Endothelial cell of umbilical vein (primary cell): ENCODE measurements at regions not wholly inside any gene's neighbourhood (a gene's known extent, or its start where the extent isn't known, plus 50 kb on each side); places are given as distances from the start of the nearest gene placed in this dataset.

ENCODE experiments used
- CTCF ChIP-seq, 2 donors: IDR thresholded peaks; 1 replicate in 1 of 2; 2 replicates in 1 of 2; pipeline ENCODE4 v1.5.1; 2011; ENCODE audit warnings: low read length in 2 of 2, mild to moderate bottlenecking in 2 of 2, moderate library complexity in 2 of 2, control low read depth in 1 of 2, inconsistent platforms in 1 of 2, low read depth in 1 of 2; ENCODE audit not compliant: insufficient read depth in 1 of 2; ENCODE audit errors: extremely low read depth in 1 of 2
- EZH2 ChIP-seq: IDR thresholded peaks from 2 replicates; pipeline ENCODE4 v1.6.1; 2012; ENCODE audit warnings: borderline replicate concordance, low read depth, mild to moderate bottlenecking, moderate library complexity, low read length, inconsistent platforms; ENCODE audit not compliant: severe bottlenecking
- FOS ChIP-seq: IDR thresholded peaks from 2 replicates; pipeline ENCODE4 v1.6.1; 2011; ENCODE audit warnings: mild to moderate bottlenecking, low read length, moderate library complexity, borderline replicate concordance; ENCODE audit not compliant: insufficient read depth
- GATA2 ChIP-seq: IDR thresholded peaks from 2 replicates; pipeline ENCODE4 v1.7.0; 2011; ENCODE audit warnings: low read depth, mild to moderate bottlenecking, moderate library complexity, mixed read lengths, low read length; ENCODE audit not compliant: insufficient read length, insufficient read depth
- JUN ChIP-seq: IDR thresholded peaks from 2 replicates; pipeline ENCODE4 v1.6.1; 2011; ENCODE audit warnings: borderline replicate concordance, low read depth; ENCODE audit not compliant: insufficient read length, insufficient read depth
- MYC ChIP-seq: IDR thresholded peaks from one replicate; pipeline ENCODE4 v1.6.1; 2011; ENCODE audit warnings: mild to moderate bottlenecking, low read depth, low read length
- POLR2A ChIP-seq: IDR thresholded peaks from 2 replicates; pipeline ENCODE4 v1.6.1; 2012; ENCODE audit warnings: low read depth, mild to moderate bottlenecking, control low read depth, low read length
- POLR2AphosphoS5 ChIP-seq: IDR thresholded peaks from 2 replicates; pipeline ENCODE4 v1.6.1; 2012; ENCODE audit warnings: low read depth, mild to moderate bottlenecking, control low read depth, low read length, moderate library complexity; ENCODE audit not compliant: insufficient read depth

- TF ChIP-seq JUN: no peak
- TF ChIP-seq EZH2: no peak
- TF ChIP-seq CTCF (IDR thresholded peaks at IDR 0.05; ENCODE audit: extremely low read depth in 1 of 2, insufficient read depth in 1 of 2, low read depth in 1 of 2, low read length in 2 of 2): no peak
- no peak for TF ChIP-seq POLR2A
- TF ChIP-seq GATA2: no peak
- TF ChIP-seq MYC: no peak
- no peak for TF ChIP-seq POLR2AphosphoS5
- TF ChIP-seq FOS: no peak
Observed at GRCh38 chr4:91961504-91961903, 342.3 kb upstream of the GRID2 start.
